Transverse colon (tissue), 4 donors: ENCODE measurements at regions not wholly inside any gene's neighbourhood (a gene's known extent, or its start where the extent isn't known, plus 50 kb on each side); places are given as distances from the start of the nearest gene placed in this dataset.

Source experiments
- EP300 ChIP-seq: sonication (generic); formaldehyde crosslinking; IDR thresholded peaks from one replicate; pipeline ENCODE4 v1.6.1; 2017; ENCODE audit warnings: antibody characterized with exemption, low read depth
- POLR2A ChIP-seq: fragments of 450-650 bp; IDR thresholded peaks from one replicate; pipeline ENCODE4 v1.6.1; 2016; ENCODE audit warnings: antibody characterized with exemption, mild to moderate bottlenecking, moderate library complexity
- POLR2AphosphoS5 ChIP-seq, 3 donors: sonication (generic); formaldehyde crosslinking; IDR thresholded peaks; one replicate each; pipeline ENCODE4 v1.6.1; 2016; ENCODE audit warnings: antibody characterized with exemption in 3 of 3
- TF ChIP-seq, protein P1 (sequence below), 5 experiments: fragments of 200-600 bp in 3 of 5; fragments of 450-650 bp in 2 of 5; sonication (generic) in 3 of 5; IDR thresholded peaks; 1 replicate in 2 of 5; 2 replicates in 3 of 5; pipeline ENCODE4 v1.5.1; 2016 to 2017; ENCODE audit warnings: antibody characterized with exemption in 5 of 5, inconsistent platforms in 3 of 5, mild to moderate bottlenecking in 2 of 5, moderate library complexity in 1 of 5

GRCh38 chr16:55949518-55949917 lies 74.3 kb upstream of the CES5A start:
- TF ChIP-seq, protein P1, sequence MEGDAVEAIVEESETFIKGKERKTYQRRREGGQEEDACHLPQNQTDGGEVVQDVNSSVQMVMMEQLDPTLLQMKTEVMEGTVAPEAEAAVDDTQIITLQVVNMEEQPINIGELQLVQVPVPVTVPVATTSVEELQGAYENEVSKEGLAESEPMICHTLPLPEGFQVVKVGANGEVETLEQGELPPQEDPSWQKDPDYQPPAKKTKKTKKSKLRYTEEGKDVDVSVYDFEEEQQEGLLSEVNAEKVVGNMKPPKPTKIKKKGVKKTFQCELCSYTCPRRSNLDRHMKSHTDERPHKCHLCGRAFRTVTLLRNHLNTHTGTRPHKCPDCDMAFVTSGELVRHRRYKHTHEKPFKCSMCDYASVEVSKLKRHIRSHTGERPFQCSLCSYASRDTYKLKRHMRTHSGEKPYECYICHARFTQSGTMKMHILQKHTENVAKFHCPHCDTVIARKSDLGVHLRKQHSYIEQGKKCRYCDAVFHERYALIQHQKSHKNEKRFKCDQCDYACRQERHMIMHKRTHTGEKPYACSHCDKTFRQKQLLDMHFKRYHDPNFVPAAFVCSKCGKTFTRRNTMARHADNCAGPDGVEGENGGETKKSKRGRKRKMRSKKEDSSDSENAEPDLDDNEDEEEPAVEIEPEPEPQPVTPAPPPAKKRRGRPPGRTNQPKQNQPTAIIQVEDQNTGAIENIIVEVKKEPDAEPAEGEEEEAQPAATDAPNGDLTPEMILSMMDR (IDR thresholded peaks at IDR 0.05), result no peak
- TF ChIP-seq POLR2A, result no peak
- no peak for TF ChIP-seq POLR2AphosphoS5 (IDR thresholded peaks at IDR 0.05)
- no peak for TF ChIP-seq EP300
